ENCODE measurements at regions not wholly inside any gene's neighbourhood (a gene's known extent, or its start where the extent isn't known, plus 50 kb on each side); places are given as distances from the start of the nearest gene placed in this dataset.

DNA sequence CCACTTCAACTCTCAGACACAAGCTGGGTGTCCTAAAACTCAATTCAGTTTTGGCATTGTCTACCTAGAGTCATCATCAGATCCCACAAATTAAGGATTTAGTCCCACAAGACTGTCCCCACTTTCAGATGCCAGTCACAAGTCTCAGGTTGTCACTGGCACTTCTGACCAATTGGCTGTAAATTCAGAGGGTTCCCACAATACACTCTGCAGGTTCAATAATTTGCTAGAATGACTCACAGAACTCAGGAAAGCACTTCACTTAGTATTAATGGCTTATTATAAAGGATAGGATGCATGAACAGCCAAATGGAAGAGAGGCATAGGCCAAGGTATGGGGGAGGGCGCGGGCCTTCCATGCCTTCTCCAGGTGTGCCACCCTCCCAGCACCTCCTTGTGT is 209.1 kb downstream of the SREK1 start:
- no peak for DNase-seq (ENCODE audit: low read depth, low spot score)
- ChIA-PET CTCF (no interaction called here), POLR2A (no interaction called here)
- Histone ChIP-seq H3K9me3 (ENCODE audit: control insufficient read depth, insufficient read depth, low read length) (no peaks in the 10 kb centered on the region), H3K27me3 (ENCODE audit: control insufficient read depth, insufficient read depth, low read length) (no peaks in the 10 kb centered on the region), H3K4me3 (ENCODE audit: low read depth, low read length) (no peak overlapping the region), H3K27ac (ENCODE audit: low read depth, low read length) (no peak overlapping the region)
- TF ChIP-seq, protein P1, sequence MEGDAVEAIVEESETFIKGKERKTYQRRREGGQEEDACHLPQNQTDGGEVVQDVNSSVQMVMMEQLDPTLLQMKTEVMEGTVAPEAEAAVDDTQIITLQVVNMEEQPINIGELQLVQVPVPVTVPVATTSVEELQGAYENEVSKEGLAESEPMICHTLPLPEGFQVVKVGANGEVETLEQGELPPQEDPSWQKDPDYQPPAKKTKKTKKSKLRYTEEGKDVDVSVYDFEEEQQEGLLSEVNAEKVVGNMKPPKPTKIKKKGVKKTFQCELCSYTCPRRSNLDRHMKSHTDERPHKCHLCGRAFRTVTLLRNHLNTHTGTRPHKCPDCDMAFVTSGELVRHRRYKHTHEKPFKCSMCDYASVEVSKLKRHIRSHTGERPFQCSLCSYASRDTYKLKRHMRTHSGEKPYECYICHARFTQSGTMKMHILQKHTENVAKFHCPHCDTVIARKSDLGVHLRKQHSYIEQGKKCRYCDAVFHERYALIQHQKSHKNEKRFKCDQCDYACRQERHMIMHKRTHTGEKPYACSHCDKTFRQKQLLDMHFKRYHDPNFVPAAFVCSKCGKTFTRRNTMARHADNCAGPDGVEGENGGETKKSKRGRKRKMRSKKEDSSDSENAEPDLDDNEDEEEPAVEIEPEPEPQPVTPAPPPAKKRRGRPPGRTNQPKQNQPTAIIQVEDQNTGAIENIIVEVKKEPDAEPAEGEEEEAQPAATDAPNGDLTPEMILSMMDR (IDR thresholded peaks at IDR 0.05; ENCODE audit: low read depth, low read length) = no peak

DNA sequence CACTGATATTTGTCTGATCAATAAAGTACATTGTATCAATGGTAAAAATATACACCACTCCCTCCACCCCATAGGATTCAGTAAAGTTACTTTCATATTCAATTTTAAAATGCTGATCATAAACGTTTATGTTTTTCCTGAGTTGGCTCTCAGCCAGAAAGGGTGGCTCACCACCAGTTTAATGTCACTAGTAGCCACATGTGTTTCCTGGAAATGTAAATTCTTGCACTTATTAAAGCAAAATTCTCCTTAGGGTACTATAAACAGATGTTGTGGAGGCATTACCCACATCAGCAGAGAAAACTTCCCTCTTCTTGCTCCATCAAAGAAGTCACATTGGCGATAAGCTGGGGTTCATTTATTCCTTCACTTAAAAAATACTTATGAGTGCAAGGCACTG is 210.3 kb downstream of the SREK1 start:
- ChIA-PET CTCF (no interaction called here), POLR2A (no interaction called here)
- H3K4me3 ChIP-seq (ENCODE audit: low read depth, low read length) = no peak overlapping the region
- no peaks in the 10 kb centered on the region for H3K27me3 ChIP-seq (ENCODE audit: control insufficient read depth, insufficient read depth, low read length)
- no peak for DNase-seq (ENCODE audit: low read depth, low spot score)
- TF ChIP-seq, protein P1 (IDR thresholded peaks at IDR 0.05; ENCODE audit: low read depth, low read length) = no peak
- no peaks in the 10 kb centered on the region for H3K9me3 ChIP-seq (ENCODE audit: control insufficient read depth, insufficient read depth, low read length)
- no peak overlapping the region for H3K27ac ChIP-seq (ENCODE audit: low read depth, low read length)

DNA sequence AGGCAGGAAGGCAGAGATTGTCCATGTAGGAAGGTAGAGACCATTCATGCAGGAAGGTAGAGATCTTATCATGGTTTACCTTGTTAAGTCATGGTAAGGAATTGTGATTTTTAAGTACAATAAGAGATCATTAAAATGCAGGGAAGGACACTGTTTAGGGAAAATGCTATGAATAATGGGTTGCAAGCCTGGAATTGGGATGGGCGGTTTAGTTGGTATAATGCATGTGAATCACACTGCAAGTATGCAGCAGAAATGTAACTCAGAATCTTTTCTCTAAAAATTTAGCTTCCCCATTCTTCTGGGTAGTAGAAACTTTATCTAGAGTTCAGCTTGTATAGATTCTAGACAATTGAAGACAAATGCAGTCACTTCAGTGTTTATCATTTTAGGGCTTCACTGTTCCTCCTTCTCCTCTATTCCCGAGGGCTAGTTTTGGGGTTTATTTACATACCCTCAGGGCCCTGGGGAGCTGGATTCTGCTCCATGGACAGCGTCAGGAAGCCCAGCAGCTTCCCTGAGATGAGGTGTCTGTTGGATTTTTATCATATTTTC is 212.0 kb downstream of the SREK1 start:
- no peaks in the 10 kb centered on the region for H3K27me3 ChIP-seq (ENCODE audit: control insufficient read depth, insufficient read depth, low read length)
- CTCF ChIA-PET = interaction anchor here (1.5 kb wide), 1 partner anchor 48 kb away, joined by 5 read pairs; no protein-coding TSS in a partner anchor
- no peaks in the 10 kb centered on the region for H3K9me3 ChIP-seq (ENCODE audit: control insufficient read depth, insufficient read depth, low read length)
- DNase-seq (ENCODE audit: low read depth, low spot score) = no peak
- H3K4me3 ChIP-seq (ENCODE audit: low read depth, low read length) = no peak overlapping the region
- POLR2A ChIA-PET = no interaction called here
- H3K27ac ChIP-seq (ENCODE audit: low read depth, low read length) = no peak overlapping the region
- TF ChIP-seq, protein P1 (IDR thresholded peaks at IDR 0.05; ENCODE audit: low read depth, low read length) = no peak

DNA sequence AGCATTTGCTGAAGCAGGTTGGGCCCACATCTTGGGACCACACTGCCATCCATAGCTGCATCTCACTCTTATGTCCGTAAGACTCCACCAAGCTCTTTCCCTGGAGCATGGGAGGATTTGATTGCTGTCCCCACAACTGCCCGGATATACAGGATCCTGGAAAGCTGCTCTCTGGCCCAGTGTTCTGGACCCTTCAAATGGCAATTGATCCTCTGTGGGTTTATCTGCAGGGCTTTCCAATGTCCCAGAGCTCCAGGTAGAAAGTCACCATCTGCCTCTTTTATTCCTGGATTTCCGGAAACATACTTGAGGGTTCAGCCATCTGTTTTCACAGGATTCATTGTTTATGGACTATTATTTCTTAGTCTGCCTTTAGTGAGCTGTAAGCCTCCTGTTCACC is 214.6 kb downstream of the SREK1 start:
- CTCF ChIA-PET = no interaction called here
- Histone ChIP-seq H3K27me3 (ENCODE audit: control insufficient read depth, insufficient read depth, low read length) (no peaks in the 10 kb centered on the region), H3K4me3 (ENCODE audit: low read depth, low read length) (no peak overlapping the region), H3K9me3 (ENCODE audit: control insufficient read depth, insufficient read depth, low read length) (no peaks in the 10 kb centered on the region), H3K27ac (ENCODE audit: low read depth, low read length) (no peak overlapping the region)
- no peak for DNase-seq (ENCODE audit: low read depth, low spot score)
- POLR2A ChIA-PET = no interaction called here
- TF ChIP-seq, protein P1 (IDR thresholded peaks at IDR 0.05; ENCODE audit: low read depth, low read length) = no peak

DNA sequence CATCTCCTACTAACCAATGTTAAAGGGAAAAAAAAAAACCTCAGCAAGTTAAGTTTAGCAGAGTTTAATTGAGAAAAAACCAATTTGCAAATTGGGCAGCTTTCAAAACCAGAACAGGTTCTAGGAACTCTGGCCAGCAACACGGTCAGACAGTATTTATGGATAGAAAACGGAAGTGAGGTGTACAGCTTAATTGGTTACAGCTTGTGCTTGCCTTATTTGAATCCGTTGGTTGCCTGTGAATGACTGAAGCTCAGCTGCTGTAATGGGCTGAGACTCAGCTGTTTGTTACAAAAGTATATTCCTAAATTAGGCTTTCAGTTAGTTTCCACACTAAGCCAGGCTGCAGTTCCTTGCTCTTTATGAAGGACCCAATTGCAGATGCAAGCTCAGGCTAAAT is 217.0 kb downstream of the SREK1 start:
- CTCF ChIA-PET = interaction anchor here (1.1 kb wide), 1 partner anchor 55 kb away, joined by 3 read pairs; no protein-coding TSS in a partner anchor
- H3K27me3 ChIP-seq (ENCODE audit: control insufficient read depth, insufficient read depth, low read length) = no peaks in the 10 kb centered on the region
- DNase-seq (ENCODE audit: low read depth, low spot score) = no peak

More for the DNA sequence above, 217.0 kb downstream of the SREK1 start:
- Histone ChIP-seq H3K4me3 (ENCODE audit: low read depth, low read length) (no peak overlapping the region), H3K9me3 (ENCODE audit: control insufficient read depth, insufficient read depth, low read length) (no peaks in the 10 kb centered on the region), H3K27ac (ENCODE audit: low read depth, low read length) (no peak overlapping the region)
- TF ChIP-seq, protein P1 (IDR thresholded peaks at IDR 0.05; ENCODE audit: low read depth, low read length) = no peak
- POLR2A ChIA-PET = no interaction called here

Measured in AG04450 (cell line).